ENCODE measurements at regions not wholly inside any gene's neighbourhood (a gene's known extent, or its start where the extent isn't known, plus 50 kb on each side); places are given as distances from the start of the nearest gene placed in this dataset.

- TF ChIP-seq CTCF (IDR thresholded peaks at IDR 0.05; ENCODE audit: extremely low read depth, insufficient read depth, missing control alignments) = no peak
- DNase-seq (ENCODE audit: low spot score) = no peak
- in situ Hi-C loops (cut with MboI; ENCODE audit: low pct_unique_long_range_greater_than_20kb, low sequenced_read_pairs, unreplicated experiment) = no loop called here
Observed at GRCh38 chr1:239261521-239261920, 124.8 kb upstream of the CHRM3 start.

- DNase-seq (ENCODE audit: low spot score) = no peak
- no peak for TF ChIP-seq CTCF (IDR thresholded peaks at IDR 0.05; ENCODE audit: extremely low read depth, insufficient read depth, missing control alignments)
- in situ Hi-C loops (cut with MboI; ENCODE audit: low pct_unique_long_range_greater_than_20kb, low sequenced_read_pairs, unreplicated experiment) = no loop called here
Observed at GRCh38 chr1:239260842-239261241, 125.5 kb upstream of the CHRM3 start.

DNA sequence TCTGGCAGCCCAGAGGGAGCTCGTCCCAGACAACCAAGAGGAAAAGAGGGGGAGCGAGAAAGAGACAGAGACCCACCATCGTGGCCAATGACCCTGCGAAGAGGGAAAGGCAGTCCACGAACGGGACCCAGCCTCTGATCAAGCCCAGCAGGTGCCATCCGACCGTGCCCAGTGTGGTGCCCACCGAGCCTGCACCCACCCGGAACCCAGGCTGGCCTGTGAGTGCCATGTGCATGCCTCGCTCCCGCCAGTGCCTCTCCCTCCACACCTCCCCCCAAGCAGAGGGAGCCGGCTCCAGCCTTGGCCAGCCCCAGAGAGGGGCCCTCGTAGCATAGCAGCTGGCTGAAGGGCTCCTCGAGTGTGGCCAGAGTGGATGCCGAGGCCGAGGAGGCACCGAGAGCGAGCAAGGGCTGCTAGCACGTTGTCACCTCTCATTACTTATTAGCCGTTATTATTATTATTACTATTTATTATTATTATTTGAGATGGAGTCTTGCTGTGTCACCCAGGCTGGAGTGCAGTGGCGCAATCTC, 130.7 kb upstream of the CHRM3 start:
- in situ Hi-C loops (cut with MboI; ENCODE audit: low pct_unique_long_range_greater_than_20kb, low sequenced_read_pairs, unreplicated experiment) = no loop called here
- TF ChIP-seq CTCF (IDR thresholded peaks at IDR 0.05; ENCODE audit: extremely low read depth, insufficient read depth, missing control alignments) = no peak
- no peak for DNase-seq (ENCODE audit: low spot score)

DNA sequence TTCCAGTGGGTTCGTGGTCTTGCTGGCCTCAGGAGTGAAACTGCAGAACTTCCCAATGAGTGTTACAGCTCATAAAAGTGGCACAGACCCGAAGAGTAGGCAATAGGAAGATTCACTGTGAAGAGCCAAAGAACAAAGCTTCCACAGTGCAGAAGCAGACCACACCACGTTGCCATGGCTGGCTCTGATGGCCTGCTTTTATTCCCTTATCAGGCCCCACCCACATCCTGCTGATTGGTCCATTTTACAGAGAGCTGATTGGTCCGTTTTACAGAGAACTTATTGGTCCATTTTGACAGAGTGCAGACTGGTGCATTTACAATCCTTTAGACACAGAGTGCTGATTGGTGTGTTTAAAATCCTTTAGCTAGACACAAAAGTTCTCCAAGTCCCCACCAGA, 131.4 kb upstream of the CHRM3 start:
- in situ Hi-C loops (cut with MboI; ENCODE audit: low pct_unique_long_range_greater_than_20kb, low sequenced_read_pairs, unreplicated experiment) = no loop called here
- TF ChIP-seq CTCF (IDR thresholded peaks at IDR 0.05; ENCODE audit: extremely low read depth, insufficient read depth, missing control alignments) = no peak
- DNase-seq (ENCODE audit: low spot score) = no peak

DNA sequence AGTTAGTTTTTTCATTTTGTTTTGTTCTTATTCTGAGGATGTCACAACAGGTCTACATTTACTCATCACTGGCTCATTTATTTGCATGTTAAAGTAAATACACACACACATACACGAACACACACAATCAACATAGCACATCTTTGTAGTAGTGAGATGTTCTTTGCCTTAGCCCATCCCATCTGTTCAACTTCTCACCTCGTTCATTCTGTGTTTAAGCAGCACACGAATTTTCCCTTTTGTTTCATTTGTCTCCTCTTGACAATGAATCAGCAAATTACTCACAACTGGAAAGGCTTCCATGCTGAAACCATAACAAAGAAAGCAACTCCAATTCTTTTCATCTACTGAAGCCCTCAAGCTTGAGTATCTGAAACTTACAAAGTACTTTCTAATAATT, 133.3 kb upstream of the CHRM3 start:
- DNase-seq (ENCODE audit: low spot score) = no peak
- in situ Hi-C loops (cut with MboI; ENCODE audit: low pct_unique_long_range_greater_than_20kb, low sequenced_read_pairs, unreplicated experiment) = no loop called here
- TF ChIP-seq CTCF (IDR thresholded peaks at IDR 0.05; ENCODE audit: extremely low read depth, insufficient read depth, missing control alignments) = no peak

DNA sequence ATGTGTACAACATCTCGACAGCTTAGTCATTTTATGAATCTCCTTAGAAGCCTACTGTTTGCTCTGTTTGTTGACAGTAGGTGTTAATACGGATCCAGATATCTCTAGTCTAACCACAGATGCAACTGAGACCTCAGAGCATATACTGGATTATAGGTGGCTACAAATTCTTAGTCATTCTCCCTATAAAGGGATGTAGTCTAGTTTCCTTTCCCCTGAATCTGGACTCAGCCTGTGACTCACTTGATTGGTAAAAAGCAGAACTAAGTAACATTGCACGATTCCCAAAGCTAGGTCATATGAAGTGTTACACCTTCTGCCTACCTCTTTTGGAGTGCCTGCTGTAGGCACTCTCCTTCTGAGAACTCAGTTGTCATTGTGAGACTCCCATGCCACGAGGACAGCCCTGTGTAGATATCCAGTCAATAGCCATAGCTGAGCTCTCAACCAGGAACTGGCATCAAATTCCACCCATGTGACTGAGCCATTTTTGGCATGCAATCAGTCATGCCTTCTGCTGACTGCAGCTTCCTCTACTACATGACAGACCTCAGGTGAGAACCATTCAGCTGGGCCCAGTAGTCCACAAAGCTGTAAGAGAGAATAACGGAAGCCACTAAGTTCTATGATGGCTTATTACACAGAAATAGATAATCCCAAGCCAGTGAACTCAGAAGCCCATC, 135.9 kb upstream of the CHRM3 start:
- in situ Hi-C loops (cut with MboI; ENCODE audit: low pct_unique_long_range_greater_than_20kb, low sequenced_read_pairs, unreplicated experiment) = no loop called here
- TF ChIP-seq CTCF (IDR thresholded peaks at IDR 0.05; ENCODE audit: extremely low read depth, insufficient read depth, missing control alignments) = no peak
- no peak for DNase-seq (ENCODE audit: low spot score)
